GM21526 (cell line): ENCODE measurements at regions not wholly inside any gene's neighbourhood (a gene's known extent, or its start where the extent isn't known, plus 50 kb on each side); places are given as distances from the start of the nearest gene placed in this dataset.
"Not testable (repeated sequence)": the region's sequence is repeated elsewhere in the genome, so short reads cannot be mapped to it uniquely, and the experiment has no call there.

Experiments used
- ATAC-seq: cut with Tn5 transposase; IDR thresholded peaks from one replicate; pipeline ENCODE4 v1.9.1; 2021; ENCODE audit warnings: moderate library complexity; ENCODE audit not compliant: unreplicated experiment, low FRiP score

DNA sequence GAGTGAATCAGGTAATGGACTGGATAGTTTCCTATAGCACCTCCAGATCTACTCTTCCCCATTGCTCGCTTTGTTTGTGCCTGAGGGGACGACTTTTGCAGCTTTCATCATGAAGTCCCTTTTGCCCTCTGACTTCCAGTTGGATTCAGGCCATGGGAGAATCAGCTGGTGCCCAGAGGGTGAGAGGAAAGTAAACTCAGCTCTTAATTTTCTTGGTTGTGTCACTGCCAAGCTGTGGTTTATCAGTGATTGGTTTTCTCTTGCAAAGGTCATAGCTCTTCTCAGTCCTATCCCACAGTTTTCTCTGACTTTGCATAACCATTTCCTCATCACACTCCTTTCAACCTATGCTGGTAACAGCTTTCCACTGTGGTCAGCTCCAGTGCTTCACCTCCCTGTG, 200.1 kb downstream of the KCNJ2 start:
- ATAC-seq = no peak

DNA sequence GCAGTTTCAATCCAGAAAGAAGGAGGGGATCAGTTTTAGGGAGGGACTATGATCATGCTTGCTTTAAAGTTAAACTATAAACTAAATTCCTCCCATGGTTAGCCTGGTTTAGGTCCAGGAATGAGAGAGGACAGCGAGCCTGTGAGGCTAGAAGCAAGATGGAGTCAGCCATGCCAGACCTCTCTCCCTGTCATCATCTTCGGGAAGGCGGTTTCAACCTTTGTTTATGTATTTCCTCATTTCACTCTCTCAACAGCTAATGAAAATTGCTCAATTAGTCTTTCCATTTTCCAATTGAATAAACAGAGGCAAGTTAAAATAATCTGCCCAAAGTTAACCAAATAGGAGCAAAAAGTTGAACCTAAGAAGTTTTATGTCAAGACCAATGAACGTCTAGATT, 201.5 kb downstream of the KCNJ2 start:
- ATAC-seq = no peak

DNA sequence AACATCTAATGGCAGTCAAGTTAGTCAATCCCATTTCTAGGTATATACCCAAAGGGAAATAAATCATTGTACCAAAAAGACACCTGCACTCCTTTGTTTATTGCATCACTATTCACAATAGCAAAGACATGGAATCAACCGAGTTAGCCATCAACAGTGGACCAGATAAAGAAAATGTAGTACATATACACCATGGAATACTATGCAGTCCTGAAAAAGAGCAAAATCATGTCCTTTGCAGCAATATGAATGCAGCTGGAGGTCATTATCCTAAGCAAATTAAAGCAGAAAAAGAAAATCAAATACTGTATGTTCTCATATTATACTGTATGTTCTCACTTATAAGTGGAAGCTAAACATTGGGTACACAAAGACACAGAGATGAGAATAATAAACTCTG, 204.0 kb downstream of the KCNJ2 start:
- ATAC-seq = no peak

DNA sequence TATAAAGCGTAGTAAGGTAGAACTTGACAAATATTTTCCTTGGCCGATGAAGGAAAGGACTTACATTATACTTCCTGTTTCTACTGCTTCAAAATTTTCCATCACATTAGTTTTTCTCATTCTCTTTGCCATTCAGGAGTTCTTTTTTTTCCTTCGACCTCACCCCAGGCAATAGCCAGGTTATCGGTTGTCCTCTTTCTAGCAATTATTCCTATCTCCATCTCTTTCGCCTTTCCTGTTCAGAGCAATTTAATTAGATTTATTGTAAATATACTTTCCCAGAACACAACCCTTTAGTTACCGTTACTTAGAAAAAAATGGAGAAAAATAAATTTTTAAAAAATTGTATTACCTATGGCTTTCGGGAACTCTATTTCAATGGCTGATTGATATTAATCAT, 205.2 kb downstream of the KCNJ2 start:
- no peak for ATAC-seq

DNA sequence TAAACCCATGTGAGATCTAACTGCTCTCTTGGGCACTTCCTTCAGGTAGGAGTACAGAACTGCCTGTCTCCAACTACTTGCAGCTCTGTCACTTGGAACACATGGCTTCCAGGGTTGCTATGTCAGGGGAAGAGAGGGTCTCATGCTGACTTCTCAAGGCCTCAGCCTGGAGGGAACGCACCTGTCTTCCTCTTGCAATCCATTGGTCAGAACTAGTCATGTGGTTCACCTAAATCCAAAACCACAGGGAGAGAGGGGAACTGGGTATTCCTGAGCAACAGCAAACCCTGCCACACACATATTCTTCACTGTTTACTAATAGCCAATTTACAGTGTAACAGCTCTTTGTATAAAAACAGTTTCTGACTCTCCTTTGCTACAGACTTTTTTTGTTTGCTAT, 206.1 kb downstream of the KCNJ2 start:
- no peak for ATAC-seq

DNA sequence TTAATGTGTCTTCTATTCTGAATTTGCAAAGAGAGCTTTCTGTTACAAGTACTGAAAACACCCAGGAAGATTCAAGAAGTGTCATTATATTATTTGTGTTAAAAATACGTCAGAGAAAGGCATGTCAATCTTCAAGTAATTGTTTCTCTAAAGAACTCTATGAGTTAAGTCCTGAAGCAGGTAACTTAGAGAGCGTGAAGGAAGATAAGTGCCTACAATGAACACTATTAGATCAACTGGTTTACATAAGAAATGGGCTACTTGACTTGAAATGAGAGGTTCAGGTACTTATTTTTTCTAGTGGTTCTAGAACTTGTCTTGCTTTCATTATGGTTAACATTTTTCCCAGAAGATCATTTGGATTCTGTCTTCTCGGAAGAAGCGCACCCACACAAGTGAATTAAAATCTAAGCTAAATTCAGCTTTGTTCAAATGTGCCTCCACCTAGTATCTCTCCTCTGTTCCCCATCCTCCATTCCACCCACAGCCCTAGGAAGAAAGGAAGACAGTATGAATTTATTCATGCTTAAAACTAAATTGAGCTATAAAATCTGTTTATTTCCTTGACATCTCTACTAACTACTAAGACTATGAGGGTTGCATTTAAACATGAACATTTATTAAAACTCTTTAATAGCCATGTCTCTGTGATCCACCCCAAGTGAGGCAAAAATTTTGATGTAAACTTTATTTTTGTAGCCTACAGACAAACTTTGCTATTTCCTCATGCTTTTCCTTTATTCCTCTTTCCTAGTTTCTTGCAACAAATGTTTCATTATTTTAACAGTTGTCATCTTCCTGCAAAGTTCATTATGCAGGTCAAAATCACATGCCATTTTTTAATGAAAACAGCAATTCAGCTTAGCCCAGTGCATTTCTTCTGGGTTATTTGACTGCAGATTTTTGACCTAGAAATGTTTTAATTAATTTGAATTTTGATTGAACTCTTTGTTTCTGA, 206.8 kb downstream of the KCNJ2 start:
- ATAC-seq = no peak

DNA sequence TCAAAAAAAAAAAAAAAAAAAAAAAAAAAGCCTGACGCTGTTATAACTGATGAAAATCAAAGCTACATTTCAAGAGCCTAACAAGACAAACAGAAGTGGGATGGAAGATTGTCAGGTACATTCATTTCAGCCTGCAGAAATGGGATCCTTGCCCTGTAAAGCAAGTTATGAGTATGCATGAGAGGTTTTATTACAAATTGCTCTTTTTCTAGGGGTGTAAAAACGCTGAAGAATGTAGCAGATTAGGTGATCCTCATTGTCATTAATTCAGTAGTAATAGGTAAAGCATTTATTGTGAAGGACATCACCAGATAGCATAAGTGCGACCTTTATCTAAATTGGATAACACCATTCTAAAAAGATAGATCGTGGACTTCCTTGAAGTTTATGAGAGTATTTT, 208.3 kb downstream of the KCNJ2 start:
- ATAC-seq = no peak

DNA sequence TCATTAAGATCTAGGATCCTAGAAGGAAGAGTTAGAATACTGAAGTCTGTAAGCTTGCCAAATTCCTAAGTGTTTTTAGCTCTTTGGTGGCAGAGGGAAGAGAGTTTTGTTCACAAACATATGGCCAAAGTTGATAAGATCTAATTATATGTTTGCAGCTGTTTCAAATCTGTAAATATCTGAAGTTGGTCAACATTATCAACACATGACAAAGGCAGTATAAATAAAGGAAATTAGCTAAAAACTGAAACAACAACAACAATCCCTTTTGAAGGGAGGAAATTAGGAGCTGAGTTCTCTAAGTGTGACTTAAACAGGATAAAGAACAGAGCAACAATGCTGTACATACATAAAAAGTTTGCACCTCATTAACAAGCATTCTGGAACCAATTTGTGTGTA, 208.7 kb downstream of the KCNJ2 start:
- no peak for ATAC-seq

DNA sequence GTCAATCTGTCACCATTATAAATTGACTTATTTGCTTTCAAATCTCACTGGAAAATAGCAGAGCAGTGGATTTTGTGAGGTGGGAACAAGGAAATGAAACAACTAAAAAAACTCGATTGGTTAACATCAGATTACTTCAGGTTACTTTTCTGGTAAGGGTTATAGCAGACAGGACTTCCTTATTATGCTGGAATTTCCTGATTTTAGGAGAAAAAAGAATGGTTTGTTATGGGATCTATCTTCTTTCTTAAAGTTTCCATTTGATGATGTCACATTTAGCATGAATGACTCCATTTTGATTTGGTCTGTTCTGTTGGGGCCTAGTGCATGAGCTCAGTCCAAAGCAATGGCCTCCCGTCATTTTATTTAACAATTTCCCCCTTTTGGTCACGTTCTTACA, 210.6 kb downstream of the KCNJ2 start:
- ATAC-seq = no peak

DNA sequence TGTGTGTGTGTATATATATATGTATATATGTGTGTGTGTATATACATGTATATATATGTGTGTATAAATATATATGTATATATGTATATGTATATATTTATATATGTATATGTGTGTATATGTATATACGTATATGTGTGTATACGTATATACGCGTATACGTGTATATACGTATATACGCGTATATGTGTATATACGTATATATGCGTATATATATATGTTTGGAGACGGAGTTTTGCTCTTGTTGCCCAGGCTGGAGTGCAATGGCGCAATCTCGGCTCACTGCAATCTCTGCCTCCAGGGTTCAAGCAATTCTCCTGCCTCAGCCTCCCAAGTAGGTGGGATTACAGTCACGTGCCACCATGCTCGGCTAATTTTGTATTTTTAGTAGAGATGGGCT, 212.6 kb downstream of the KCNJ2 start:
- ATAC-seq = not testable (repeated sequence)

DNA sequence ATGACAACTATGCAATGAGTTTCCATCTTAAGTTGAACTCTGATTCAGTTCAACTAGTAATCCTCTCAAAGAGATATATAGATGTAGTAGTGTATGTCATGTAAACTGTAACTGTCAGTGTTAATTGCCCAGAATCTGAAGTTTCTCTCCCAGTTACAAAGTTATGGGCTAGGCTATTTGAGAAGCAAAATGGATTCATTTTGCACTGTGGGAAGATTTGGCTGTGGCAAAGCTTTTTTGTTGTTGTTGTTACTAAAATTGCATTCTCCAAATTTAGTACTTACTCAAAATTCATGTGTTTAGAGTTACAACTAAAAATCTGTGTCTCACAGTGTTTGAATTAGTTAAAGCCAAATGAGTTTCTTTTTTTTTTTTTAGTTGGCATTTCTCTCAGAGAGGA, 219.0 kb downstream of the KCNJ2 start:
- no peak for ATAC-seq

DNA sequence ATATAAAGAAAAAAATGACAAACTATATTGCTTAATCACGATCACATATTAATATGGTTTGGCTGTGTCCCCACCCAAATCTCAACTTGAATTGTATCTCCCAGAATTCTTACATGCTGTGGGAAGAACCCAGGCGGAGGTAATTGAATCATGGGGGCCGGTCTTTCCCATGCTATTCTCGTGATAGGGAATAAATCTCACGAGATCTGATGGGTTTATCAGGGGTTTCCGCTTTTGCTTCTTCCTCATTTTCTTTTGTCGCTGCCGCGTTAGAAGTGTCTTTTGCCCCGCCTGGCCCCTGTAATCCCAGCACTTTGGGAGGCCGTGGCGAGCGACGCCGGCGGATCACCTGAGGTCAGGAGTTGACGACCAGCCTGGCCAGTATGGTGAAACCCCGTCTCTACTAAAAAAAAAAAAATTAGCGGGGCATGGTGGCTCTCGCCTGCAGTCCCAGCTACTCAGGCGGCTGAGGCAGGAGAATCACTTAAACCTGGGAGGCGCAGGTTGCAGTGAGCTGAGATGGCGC, 220.0 kb downstream of the KCNJ2 start:
- not testable (repeated sequence) for ATAC-seq

DNA sequence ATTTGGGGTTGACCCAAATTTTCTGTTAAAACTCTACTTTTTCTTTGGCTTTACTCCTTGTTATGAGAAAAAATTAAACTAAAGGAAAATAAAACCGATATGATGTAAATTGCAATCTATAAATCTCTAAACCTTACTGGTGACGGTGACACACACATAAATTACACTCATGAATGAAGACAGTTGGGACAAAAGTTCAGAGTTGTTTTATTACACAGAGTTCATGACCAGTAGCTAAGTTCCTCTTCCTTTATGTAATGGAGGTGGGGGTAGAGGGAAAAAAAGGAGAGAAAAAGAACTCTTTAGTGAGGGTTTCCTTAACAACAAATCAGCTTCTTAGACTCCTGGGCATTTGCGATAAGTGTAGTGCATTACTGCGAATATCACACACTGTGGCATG, 220.7 kb downstream of the KCNJ2 start:
- ATAC-seq = no peak

DNA sequence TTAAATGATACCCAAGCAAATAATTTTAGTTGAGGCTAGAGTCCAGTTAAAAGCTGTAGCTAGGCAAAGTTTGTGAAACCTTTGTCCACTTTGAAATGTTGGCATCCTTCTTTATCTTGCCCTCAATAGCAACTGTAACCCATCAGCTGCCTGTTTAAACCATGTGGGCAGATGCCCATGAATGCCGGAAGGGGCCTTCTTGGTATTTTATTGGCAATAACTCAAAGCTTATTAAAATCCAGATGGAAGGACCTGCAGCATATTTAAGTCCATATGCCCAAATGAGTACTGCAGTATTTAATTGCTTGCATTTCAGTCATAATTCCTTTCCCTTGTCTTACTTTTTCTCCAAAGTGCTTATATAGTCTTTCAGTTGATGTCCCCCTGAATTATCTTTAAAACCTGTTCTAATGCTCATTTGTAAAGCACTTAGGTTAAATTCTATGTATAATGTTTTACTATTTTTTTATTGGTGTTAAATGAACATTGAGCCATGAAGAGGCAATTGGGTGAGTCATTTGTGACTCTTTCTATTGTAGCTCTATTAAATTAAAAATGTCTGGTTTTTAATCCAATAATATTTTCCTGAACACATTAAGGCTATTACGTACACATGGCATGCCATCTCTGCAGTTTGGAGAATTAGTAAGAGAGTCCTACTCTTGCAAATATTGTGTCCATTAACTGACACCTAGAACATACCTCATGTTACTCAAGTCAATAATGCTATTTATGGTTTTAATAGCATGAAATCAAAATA, 225.3 kb downstream of the KCNJ2 start:
- ATAC-seq = no peak

DNA sequence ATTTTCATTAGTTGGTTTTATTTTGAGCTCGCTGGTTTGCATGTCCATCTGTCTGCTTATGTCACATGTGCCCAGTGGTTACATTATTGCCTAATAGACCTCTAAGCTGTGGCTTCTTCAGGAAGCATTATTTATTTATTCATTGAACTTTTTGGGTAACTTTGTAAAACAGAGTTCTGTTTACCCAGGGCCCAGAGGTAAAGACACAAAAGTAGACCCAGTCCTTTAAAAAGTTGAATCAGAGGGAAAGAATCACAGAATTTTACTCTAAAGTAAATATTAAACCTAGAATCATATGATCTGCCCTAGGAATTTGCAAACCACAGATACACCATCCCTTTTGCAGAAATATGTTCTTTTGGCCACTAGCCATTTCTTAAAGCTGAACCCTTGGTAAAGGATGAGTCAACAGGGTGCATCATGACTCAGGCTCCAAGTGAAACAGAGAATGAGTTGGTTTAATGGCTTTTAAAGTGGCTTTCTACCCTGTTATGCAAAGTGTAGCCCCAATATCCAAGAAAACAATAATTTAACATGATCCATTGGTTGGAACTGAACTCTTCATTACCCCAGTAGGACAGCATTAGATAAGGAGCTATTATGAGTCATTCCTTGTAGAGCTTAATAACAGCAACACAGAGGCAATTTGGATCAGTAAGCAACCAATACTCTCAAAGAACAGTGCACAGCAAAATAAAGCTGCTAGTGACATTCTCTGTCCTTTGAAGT, 236.3 kb downstream of the KCNJ2 start:
- ATAC-seq = no peak

DNA sequence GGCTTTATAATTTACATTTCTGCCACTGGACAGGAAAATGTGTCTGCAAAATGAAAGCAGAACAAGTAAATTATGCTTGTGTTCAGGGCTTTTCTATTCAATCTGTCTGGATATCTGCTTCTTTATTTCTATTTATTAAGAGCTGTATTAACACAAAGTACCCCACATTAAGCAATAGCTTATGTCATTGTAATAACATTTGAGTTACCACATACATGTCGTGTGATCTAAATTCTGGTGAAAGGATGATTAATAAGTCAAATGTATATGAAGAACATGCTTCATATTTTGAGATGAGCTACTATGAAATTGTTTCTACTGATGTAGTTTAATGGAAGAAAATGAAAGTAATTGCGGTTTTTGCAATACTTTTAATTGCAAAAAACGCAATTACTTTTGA, 238.2 kb downstream of the KCNJ2 start:
- no peak for ATAC-seq

DNA sequence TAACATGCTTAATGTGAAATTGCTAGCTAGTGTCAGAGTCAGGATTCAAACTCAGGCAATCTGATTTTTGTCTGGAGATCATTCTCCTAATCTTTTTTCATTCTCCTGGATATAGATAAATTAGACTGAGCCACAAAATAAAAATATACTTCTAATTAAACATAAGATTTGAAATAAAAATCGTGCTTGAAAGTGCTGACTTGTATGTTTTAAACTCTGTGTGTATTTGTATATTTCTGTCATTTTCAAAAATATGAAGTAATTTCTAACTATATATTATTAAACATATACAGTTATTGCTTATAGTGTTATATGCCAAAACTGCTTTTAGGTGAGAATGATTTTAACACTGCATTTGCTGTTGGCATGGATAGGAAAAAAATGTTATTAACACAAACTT, 239.4 kb downstream of the KCNJ2 start:
- ATAC-seq = no peak

DNA sequence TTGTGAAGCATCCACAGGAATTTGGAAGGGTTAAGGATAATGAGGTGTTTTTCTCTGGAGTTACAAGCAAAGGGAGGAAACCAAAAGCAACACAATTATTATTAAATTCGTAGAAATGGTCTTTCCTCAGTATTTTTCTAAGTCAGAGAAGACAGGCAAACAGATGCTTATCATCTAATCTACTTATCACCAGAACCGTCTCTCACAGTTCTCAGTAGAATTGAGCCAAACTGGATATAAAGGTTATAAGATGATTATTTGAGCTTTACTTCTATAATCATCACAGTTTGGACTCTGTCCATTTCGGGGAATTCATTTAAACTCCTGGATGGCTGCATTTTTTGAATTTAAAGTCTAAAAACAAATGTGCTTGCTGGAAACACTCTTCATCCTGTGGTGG, 245.0 kb downstream of the KCNJ2 start:
- ATAC-seq = no peak

DNA sequence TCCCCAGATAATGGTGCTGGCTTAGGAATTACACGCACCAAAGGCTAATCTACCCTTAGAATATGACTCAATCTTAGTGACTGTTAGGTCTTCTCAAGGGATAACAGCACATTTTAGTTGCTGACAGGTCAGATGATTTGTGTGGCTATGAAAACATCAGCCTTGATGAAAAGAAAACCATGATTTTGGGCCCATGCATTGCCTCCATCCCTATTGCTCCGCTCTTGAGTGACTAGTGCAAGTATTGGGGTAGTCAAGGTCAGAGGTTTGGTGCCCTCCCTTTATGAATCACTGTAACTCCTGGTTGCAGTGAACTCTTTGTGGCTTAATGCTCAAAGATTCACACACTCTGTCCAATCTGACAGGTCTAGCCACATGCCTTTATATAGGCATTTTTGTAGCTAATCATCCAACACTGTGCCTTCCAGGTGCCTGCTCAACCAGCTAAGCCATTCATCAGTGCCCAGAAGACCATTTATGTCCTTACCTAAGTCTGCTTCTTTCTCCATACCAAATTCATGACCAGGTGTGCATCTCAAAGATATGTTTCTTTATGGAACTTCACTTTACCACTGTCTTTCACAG, 251.6 kb downstream of the KCNJ2 start:
- no peak for ATAC-seq

DNA sequence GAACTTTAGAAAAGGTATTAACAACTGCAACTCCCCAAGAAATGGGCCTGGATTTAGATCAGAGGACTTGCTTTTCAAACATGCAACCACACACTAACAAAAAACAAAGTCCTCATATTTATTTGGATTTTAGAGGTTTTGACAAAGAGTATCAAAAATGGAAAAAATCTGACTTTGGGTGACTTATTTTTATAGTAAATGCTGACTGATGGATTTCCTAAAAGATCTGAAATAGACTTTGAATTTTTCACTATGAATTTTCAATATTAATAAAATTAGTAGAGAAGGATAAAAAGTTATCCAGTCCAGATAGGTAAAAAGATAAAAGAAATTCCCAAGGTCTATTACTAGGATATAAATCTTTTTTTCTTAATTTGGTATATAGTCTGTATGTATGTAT, 253.5 kb downstream of the KCNJ2 start:
- no peak for ATAC-seq

DNA sequence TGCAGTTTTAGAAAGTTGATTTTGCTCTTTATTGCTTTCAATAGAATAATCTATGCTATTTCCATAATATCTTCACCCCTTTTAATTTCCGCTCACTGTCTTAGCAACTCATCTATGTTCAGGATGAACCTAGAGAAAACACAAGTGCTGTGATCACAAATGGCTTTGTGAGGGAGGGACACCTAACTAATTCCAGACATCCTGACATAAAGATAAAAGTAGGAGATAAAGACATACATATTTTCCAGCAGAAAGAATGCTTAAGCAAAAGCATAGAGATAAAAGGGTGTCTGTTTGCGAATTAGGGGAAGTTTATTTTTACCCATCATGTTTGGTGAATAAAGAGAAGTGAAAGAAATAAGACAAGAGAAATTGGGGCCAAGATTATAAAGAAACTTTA, 254.2 kb downstream of the KCNJ2 start:
- no peak for ATAC-seq
